IPS-20b (cell line): ENCODE measurements at regions not wholly inside any gene's neighbourhood (a gene's known extent, or its start where the extent isn't known, plus 50 kb on each side); places are given as distances from the start of the nearest gene placed in this dataset.

ENCODE experiments used
- H3K27ac ChIP-seq: one replicate; pipeline ENCODE4 v1.5.1; 2013; ENCODE audit warnings: low read length
- H3K27me3 ChIP-seq: 2 replicates; pipeline ENCODE4 v1.6.1; 2013; ENCODE audit warnings: mild to moderate bottlenecking, low read length, inconsistent platforms; ENCODE audit not compliant: insufficient read depth
- H3K36me3 ChIP-seq: 2 replicates; pipeline ENCODE4 v1.6.1; 2013; ENCODE audit warnings: low read depth, mild to moderate bottlenecking, inconsistent platforms, low read length, moderate library complexity; ENCODE audit not compliant: insufficient read depth
- H3K4me1 ChIP-seq: 2 replicates; pipeline ENCODE4 v1.6.1; 2013; ENCODE audit warnings: mild to moderate bottlenecking, control low read depth, inconsistent platforms, low read length, moderate library complexity; ENCODE audit not compliant: insufficient read depth
- H3K4me3 ChIP-seq: 2 replicates; pipeline ENCODE4 v1.5.1; 2013; ENCODE audit warnings: mild to moderate bottlenecking, low read length, inconsistent platforms
- H3K9ac ChIP-seq: 2 replicates; pipeline ENCODE4 v1.6.1; 2013; ENCODE audit warnings: low read depth, mild to moderate bottlenecking, inconsistent platforms, low read length, moderate library complexity
- H3K9me3 ChIP-seq: 2 replicates; pipeline ENCODE4 v1.6.1; 2013; ENCODE audit warnings: mild to moderate bottlenecking, low read depth, low read length, inconsistent platforms; ENCODE audit not compliant: insufficient read depth

DNA sequence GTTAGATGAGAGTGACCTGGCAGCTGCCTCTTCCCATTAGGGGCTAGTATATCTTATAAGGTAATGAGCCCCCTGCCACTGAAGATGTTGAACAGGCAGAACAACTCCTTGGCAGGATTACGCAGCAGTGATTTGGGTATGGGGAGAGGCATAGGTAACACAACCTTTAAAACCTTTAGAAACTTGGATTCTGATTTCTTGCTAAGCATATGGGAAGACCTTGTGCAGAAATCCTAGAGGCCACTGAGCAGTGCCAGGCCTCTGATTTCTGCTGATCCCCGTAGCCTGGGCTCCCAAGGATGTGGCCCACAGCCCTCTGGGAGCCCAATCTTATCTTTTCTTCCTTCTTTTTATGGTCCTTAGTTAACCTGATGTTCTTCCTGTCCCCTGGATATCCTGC is 237.9 kb upstream of the ROPN1 start:
- peaks cover 7% of the 10 kb centered on the region; the same call in 1 of the 2 replicates for H3K4me1 ChIP-seq
- no peak overlapping the region for H3K27ac ChIP-seq
- H3K27me3 ChIP-seq, result no peaks in the 10 kb centered on the region
- H3K36me3 ChIP-seq, result no peaks in the 10 kb centered on the region
- H3K9ac ChIP-seq, result no peak overlapping the region
- H3K9me3 ChIP-seq, result no peaks in the 10 kb centered on the region
- no peak overlapping the region for H3K4me3 ChIP-seq

DNA sequence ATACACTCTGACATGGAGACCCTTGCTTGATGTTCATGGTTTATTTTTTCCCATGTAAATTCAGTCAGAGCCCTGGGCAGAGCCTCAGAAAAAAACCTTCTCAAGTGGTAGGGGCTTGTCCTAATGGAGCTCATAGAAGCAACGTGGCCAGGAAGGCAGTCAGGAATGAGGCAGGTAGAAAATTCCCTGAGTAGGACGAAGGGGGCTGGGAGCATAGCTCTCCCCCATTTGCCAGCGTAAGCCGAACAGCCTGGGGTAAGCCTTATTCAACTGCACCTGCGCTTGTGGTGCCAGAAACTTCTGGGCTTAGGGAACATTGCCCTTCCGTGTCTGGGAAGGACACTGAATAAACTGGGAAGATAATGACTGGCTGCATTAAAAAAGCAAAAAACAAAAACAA is 238.5 kb upstream of the ROPN1 start:
- Histone ChIP-seq H3K4me1 (peaks cover 7% of the 10 kb centered on the region; the same call in 1 of the 2 replicates), H3K9ac (no peak overlapping the region), H3K27ac (no peak overlapping the region), H3K4me3 (no peak overlapping the region), H3K9me3 (no peaks in the 10 kb centered on the region), H3K36me3 (no peaks in the 10 kb centered on the region), H3K27me3 (no peaks in the 10 kb centered on the region)

DNA sequence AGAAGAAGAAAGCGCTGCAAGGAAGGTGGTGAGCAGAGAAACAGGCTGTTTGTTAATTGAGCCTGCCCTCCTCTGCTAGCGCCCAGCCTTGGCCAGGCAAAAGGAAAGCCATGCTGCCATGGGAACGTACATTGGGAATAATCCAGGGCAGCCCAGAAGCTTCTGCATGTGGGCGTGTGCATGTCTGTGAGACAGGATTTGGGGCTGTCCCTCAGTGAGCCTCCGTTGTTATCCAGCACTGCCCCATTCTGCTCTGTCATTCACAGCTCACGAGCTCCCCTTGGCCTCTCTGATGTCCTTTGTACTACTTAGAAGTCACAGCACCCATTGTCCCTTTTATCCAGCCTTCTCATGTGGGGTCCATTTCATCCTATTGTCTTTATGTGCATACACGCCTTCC is 239.1 kb upstream of the ROPN1 start:
- no peaks in the 10 kb centered on the region for H3K9me3 ChIP-seq
- no peak overlapping the region for H3K9ac ChIP-seq
- H3K4me3 ChIP-seq, result no peak overlapping the region
- no peak overlapping the region for H3K27ac ChIP-seq
- H3K4me1 ChIP-seq, result peaks cover 7% of the 10 kb centered on the region; the same call in 1 of the 2 replicates
- no peaks in the 10 kb centered on the region for H3K27me3 ChIP-seq
- no peaks in the 10 kb centered on the region for H3K36me3 ChIP-seq

DNA sequence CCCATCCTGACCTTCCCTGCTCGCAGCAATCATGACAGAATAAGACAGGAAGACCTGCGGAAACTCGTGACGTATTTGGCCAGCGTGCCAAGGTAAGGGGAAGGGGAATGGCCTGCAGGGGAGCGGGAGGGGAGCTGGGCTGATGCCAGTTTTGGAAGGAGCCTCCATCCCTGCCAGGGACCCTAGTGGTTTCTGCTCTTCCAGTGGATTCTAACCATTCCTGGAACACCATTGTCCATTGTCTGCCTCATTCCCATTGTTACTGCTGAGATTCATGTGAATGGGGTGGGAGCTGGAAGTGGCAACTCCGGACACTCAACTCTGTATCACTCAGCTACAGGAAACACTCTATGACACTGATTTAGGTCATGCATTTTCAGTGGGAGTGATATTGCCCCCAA is 242.9 kb upstream of the ROPN1 start:
- Histone ChIP-seq H3K36me3 (no peaks in the 10 kb centered on the region), H3K9me3 (no peaks in the 10 kb centered on the region), H3K4me1 (peaks cover 7% of the 10 kb centered on the region; the same call in 1 of the 2 replicates), H3K27ac (no peak overlapping the region), H3K9ac (no peak overlapping the region), H3K4me3 (no peak overlapping the region), H3K27me3 (no peaks in the 10 kb centered on the region)

DNA sequence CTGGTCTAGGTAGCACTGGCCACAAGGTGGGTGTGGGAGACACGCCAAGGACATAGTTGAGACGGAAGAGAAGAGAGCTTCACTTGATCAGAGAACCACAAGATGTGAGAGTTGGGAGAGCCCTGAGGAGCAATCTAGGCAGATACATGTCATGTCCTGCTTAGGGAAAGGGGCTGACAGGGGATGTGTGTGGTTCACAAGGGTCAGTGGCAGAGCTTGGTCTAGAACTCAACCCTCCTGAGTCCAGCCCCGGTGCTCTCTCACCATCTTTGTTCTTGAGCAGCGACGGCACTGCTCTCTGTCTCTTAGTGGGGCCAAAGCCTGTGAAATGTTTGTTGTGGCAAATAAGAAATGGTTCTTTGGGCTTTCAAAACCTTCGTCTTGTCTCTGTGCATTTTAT is 243.5 kb upstream of the ROPN1 start:
- no peaks in the 10 kb centered on the region for H3K27me3 ChIP-seq
- H3K9me3 ChIP-seq, result no peaks in the 10 kb centered on the region
- H3K27ac ChIP-seq, result no peak overlapping the region
- no peaks in the 10 kb centered on the region for H3K36me3 ChIP-seq
- peaks cover 5% of the 10 kb centered on the region; the same call in 1 of the 2 replicates for H3K4me1 ChIP-seq
- H3K9ac ChIP-seq, result no peak overlapping the region
- H3K4me3 ChIP-seq, result no peak overlapping the region

DNA sequence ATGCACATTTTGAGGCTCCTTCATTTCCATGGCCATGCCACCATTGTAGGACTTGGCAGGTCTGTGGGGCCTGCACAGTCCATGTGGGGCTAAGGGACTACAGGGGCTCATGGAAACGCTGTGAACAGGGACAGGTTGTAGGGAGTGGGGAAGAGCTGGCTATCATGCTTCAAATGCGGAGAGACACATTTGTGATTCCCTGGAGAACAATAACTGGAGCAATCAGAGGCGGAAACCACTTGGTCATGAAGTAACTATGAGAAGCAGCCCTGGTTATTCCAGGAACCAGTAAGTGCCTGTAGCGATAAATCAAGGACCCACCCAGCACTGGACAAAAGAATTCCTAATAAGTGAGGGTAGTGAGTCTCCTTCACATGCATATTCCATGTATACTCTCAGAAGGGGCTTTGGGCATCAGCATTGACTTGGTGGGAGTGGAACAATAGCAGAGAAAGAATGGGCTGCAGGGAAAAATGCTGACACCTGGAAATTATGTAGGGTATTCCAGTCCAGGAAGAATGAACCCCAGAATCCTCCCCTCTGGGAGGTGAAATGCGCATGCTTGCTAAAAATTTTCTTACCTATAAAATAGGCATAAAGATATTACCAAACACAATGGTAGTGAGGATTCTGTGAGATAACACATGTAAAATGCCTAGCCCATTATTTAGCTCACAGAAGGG is 251.4 kb upstream of the ROPN1 start:
- Histone ChIP-seq H3K4me3 (no peak overlapping the region), H3K9me3 (no peaks in the 10 kb centered on the region), H3K9ac (no peak overlapping the region), H3K4me1 (no peaks in the 10 kb centered on the region), H3K27me3 (no peaks in the 10 kb centered on the region), H3K27ac (no peak overlapping the region), H3K36me3 (no peaks in the 10 kb centered on the region)

DNA sequence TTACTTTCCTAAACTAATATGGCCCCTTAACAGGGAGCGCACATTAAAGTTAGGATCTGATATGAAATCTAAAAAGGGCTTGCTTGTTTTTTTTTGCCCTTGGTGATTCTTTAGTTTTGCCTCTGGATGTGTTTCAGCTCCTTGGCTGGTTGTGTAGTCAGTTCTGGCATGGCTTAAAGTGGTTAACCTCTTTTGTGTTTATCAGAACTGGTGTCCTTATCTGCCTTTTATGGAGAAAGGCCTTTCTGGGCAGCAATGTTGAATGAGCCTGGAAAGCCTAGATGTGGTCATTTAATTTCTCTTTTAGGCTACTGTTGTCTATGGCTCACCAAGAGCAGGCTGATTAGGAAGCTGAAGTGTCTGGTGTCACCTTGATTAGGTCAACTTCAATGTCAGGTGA is 254.5 kb upstream of the ROPN1 start:
- Histone ChIP-seq H3K4me1 (no peaks in the 10 kb centered on the region), H3K27ac (no peak overlapping the region), H3K36me3 (no peaks in the 10 kb centered on the region), H3K9me3 (no peaks in the 10 kb centered on the region), H3K27me3 (no peaks in the 10 kb centered on the region), H3K9ac (no peak overlapping the region), H3K4me3 (no peak overlapping the region)

DNA sequence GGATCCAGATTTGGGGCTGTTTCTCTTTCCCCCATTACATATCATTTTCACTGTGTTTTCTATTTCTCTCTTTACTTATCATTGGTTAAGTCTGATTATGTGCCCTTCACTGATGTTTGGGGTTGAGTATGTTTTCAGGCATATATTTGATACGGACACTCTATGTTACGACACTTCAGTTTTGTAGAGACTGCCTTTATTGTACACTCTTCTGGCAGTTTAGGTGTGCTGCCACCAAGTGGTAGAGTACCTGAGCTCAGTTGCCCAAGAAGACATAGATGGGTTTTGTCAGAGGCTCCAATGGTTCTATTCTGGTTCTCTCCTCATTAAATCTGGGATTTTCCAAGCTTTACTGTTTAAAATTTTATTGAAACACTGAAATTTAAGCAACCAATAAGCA is 255.0 kb upstream of the ROPN1 start:
- no peaks in the 10 kb centered on the region for H3K9me3 ChIP-seq

DNA sequence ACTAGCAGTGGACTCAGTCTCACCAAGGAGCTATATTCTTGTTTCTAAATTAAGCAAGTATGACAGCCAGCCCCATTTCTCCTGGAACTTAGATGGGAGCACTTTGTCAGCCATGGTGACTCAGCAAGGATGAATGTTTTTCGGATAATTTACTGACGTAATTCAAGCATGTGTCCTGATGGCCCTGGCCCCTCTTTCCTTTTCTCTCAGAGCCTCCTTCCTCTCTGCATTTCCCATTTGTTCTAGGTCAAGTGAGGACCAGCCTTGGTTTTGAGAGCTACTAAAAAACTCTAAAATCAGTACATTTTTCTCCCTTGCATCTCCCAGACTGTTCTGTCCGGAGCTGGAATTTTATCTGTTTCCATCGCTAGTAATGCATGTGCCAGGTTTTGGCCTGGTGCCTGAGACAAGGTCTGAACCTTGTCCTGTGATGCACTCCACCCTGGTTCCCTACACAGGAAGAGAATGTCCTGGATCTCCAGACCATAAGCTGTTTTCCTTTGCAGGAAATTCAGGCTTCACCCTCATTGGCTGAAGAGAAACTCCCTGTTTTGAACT is 256.6 kb upstream of the ROPN1 start:
- no peaks in the 10 kb centered on the region for H3K36me3 ChIP-seq

More for the DNA sequence above, 255.0 kb upstream of the ROPN1 start:
- Histone ChIP-seq H3K27me3 (no peaks in the 10 kb centered on the region), H3K36me3 (no peaks in the 10 kb centered on the region), H3K4me1 (no peaks in the 10 kb centered on the region), H3K27ac (no peak overlapping the region), H3K4me3 (no peak overlapping the region), H3K9ac (no peak overlapping the region)

DNA sequence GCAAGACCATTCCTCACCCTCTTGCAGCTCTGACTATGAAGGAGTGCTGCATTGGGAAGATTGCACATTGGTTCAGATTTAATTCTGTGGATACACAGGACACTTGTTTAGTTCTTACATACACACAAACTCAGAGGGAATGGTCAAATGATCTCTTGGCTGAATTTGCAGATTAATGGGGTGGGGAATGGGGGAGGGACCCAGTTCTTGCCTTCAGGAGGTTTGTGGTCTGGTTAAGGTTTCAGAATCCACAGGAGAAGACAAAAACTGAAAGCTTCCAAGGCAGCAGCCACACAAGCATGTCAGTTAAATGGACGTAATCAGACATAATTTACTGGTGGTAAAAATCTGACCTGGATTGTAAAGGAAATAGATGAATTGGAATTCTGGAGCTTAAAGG is 257.1 kb upstream of the ROPN1 start:
- Histone ChIP-seq H3K36me3 (no peaks in the 10 kb centered on the region), H3K4me1 (no peaks in the 10 kb centered on the region), H3K27ac (no peak overlapping the region), H3K9ac (no peak overlapping the region), H3K4me3 (no peak overlapping the region), H3K9me3 (no peaks in the 10 kb centered on the region), H3K27me3 (no peaks in the 10 kb centered on the region; the same call in 1 of the 2 replicates)

More for the DNA sequence above, 256.6 kb upstream of the ROPN1 start:
- no peak overlapping the region for H3K27ac ChIP-seq
- no peak overlapping the region for H3K9ac ChIP-seq
- H3K9me3 ChIP-seq, result no peaks in the 10 kb centered on the region
- no peaks in the 10 kb centered on the region; the same call in 1 of the 2 replicates for H3K27me3 ChIP-seq
- no peak overlapping the region for H3K4me3 ChIP-seq
- H3K4me1 ChIP-seq, result no peaks in the 10 kb centered on the region

DNA sequence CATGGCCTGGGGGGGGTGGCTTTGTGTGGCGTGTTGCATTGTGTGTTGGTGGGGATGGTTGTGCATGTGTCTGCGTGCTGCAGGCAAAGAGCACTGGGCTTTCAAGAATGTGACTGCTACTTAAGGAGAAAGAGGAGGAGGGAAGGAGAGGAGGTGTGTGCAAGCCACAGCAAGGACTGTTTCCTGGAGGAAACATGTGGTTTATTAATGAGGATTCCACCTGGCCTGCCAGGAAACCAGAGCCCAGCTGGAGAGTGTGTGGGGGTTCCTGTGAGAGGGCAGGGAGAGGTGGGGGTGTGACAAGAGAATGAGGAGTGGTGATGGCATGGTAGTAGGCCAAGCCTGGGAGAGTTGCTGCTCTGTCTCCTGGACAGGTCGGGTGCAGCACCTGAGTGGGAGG is 258.1 kb upstream of the ROPN1 start:
- no peak overlapping the region for H3K9ac ChIP-seq
- no peaks in the 10 kb centered on the region; the same call in 1 of the 2 replicates for H3K27me3 ChIP-seq
- no peak overlapping the region for H3K4me3 ChIP-seq
- H3K4me1 ChIP-seq, result no peaks in the 10 kb centered on the region
- no peaks in the 10 kb centered on the region for H3K9me3 ChIP-seq
- no peaks in the 10 kb centered on the region for H3K36me3 ChIP-seq
- no peak overlapping the region for H3K27ac ChIP-seq

DNA sequence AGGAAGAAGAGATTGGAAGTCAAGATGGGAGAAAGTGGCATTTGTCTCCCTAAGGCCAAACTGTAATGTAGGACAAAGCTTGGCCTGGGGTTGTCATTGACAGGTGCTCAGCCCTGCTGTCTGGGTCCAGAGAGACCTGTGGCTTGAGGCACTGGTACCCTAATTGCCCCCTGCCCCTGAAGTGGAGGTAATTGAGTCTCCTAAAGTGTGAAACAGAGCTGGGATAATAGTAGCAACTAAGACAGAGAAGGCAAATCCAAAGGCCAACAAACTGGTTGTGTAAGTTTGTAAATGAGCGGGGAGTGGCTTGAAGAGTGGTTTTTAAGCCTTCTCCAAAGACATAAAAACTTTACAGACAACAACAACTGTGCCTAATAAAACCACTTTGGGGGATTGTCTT is 264.2 kb upstream of the ROPN1 start:
- peaks cover 6% of the 10 kb centered on the region; the same call in 1 of the 2 replicates for H3K4me1 ChIP-seq
- H3K9me3 ChIP-seq, result no peaks in the 10 kb centered on the region
- H3K27ac ChIP-seq, result no peak overlapping the region
- H3K36me3 ChIP-seq, result no peaks in the 10 kb centered on the region
- no peak overlapping the region for H3K9ac ChIP-seq
- no peak overlapping the region for H3K4me3 ChIP-seq
- no peaks in the 10 kb centered on the region; the same call in 1 of the 2 replicates for H3K27me3 ChIP-seq
